ENCODE measurements at regions not wholly inside any gene's neighbourhood (a gene's known extent, or its start where the extent isn't known, plus 50 kb on each side); places are given as distances from the start of the nearest gene placed in this dataset.
"Not testable (repeated sequence)": the region's sequence is repeated elsewhere in the genome, so short reads cannot be mapped to it uniquely, and the experiment has no call there.

GRCh38 chr6:120383681-120384080, 950.6 kb downstream of the TBC1D32 start:
- DNase-seq, result no peak
- Histone ChIP-seq H3K27ac (no peak overlapping the region), H3K4me3 (replicated peaks in 1 of 3) (no peak overlapping the region), H3K4me1 (no peaks in the 10 kb centered on the region), H3K9me3 (no peaks in the 10 kb centered on the region), H3K27me3 (no peaks in the 10 kb centered on the region), H3K36me3 (no peaks in the 10 kb centered on the region)
- WGBS, 2 donors, result 93 to 97% methylated on average over 1 of the region's 1 CpG
- TF ChIP-seq POLR2A (IDR thresholded peaks at IDR 0.05) (no peak), CTCF (IDR thresholded peaks at IDR 0.05) (no peak)
- intact Hi-C loops (cut with DNase I), result no loop called here

GRCh38 chr6:120378582-120379220, 955.6 kb downstream of the TBC1D32 start:
- WGBS, 2 donors, result 57 to 61% methylated on average over 3 of the region's 3 CpGs
- DNase-seq, result peak in 1 of 2 donors; percentile 3

GRCh38 chr6:120373185-120373584, 961.1 kb downstream of the TBC1D32 start:
- Histone ChIP-seq H3K36me3 (no peaks in the 10 kb centered on the region), H3K4me3 (replicated peaks in 1 of 3) (no peak overlapping the region), H3K4me1 (no peaks in the 10 kb centered on the region), H3K9me3 (no peaks in the 10 kb centered on the region), H3K27me3 (no peaks in the 10 kb centered on the region), H3K27ac (no peak overlapping the region)
- intact Hi-C loops (cut with DNase I), result no loop called here
- TF ChIP-seq CTCF (IDR thresholded peaks at IDR 0.05) (no peak), POLR2A (IDR thresholded peaks at IDR 0.05) (no peak)
- no peak for DNase-seq
- 81 to 85% methylated on average over 2 of the region's 2 CpGs for WGBS, 2 donors

More at GRCh38 chr6:120378582-120379220, 955.6 kb downstream of the TBC1D32 start:
- intact Hi-C loops (cut with DNase I), result no loop called here
- Histone ChIP-seq H3K36me3 (no peaks in the 10 kb centered on the region), H3K4me3 (replicated peaks in 1 of 3) (no peak overlapping the region), H3K27ac (no peak overlapping the region), H3K27me3 (no peaks in the 10 kb centered on the region), H3K4me1 (no peaks in the 10 kb centered on the region), H3K9me3 (no peaks in the 10 kb centered on the region)
- TF ChIP-seq POLR2A (IDR thresholded peaks at IDR 0.05) (no peak), CTCF (IDR thresholded peaks at IDR 0.05) (peak in 3 of 6 experiments; percentile 43 to 55 (median 46))

- no peak overlapping the region for H3K4me3 ChIP-seq (replicated peaks in 1 of 3)
- 61 to 65% methylated on average over 6 of the region's 6 CpGs for WGBS, 2 donors
- no peak for DNase-seq
- intact Hi-C loops (cut with DNase I), result no loop called here
- H3K9me3 ChIP-seq, result no peaks in the 10 kb centered on the region
- H3K4me1 ChIP-seq, result no peaks in the 10 kb centered on the region
- H3K36me3 ChIP-seq, result no peaks in the 10 kb centered on the region
- no peaks in the 10 kb centered on the region for H3K27me3 ChIP-seq
- no peak overlapping the region for H3K27ac ChIP-seq
- TF ChIP-seq POLR2A (IDR thresholded peaks at IDR 0.05) (no peak), CTCF (IDR thresholded peaks at IDR 0.05) (no peak)
Measured at GRCh38 chr6:120363429-120363828, 970.9 kb downstream of the TBC1D32 start.

- H3K27ac ChIP-seq; DNase-seq; intact Hi-C loops (cut with DNase I); H3K4me1 ChIP-seq; H3K36me3 ChIP-seq; H3K27me3 ChIP-seq; H3K9me3 ChIP-seq; H3K4me3 ChIP-seq (replicated peaks in 1 of 3): not testable (repeated sequence)
- 88 to 96% methylated on average over 4 of the region's 4 CpGs for WGBS, 2 donors
Measured at GRCh38 chr6:120358535-120358934, 975.7 kb downstream of the TBC1D32 start.
